ENCODE measurements at regions not wholly inside any gene's neighbourhood (a gene's known extent, or its start where the extent isn't known, plus 50 kb on each side); places are given as distances from the start of the nearest gene placed in this dataset.

DNA sequence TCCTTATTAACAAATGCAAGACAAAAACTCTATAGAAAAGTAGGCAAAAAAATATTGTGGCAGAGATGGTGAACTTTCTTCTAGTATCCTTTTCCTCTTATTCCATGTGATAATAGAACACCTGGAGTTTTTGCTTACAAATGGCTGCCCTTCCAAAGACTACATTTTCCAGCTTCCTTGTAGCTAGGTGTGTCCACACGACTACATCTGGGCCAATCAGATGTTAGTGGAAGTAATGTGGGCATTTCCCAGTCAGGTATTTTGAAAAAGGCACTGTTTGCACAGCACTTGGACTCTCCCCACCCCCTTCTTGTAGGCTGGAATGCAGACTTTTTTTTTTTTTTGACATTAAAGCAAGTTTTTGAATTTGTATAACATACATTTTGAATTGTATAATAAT lies 105.5 kb upstream of the TBX20 start:
- TF ChIP-seq, protein P1, sequence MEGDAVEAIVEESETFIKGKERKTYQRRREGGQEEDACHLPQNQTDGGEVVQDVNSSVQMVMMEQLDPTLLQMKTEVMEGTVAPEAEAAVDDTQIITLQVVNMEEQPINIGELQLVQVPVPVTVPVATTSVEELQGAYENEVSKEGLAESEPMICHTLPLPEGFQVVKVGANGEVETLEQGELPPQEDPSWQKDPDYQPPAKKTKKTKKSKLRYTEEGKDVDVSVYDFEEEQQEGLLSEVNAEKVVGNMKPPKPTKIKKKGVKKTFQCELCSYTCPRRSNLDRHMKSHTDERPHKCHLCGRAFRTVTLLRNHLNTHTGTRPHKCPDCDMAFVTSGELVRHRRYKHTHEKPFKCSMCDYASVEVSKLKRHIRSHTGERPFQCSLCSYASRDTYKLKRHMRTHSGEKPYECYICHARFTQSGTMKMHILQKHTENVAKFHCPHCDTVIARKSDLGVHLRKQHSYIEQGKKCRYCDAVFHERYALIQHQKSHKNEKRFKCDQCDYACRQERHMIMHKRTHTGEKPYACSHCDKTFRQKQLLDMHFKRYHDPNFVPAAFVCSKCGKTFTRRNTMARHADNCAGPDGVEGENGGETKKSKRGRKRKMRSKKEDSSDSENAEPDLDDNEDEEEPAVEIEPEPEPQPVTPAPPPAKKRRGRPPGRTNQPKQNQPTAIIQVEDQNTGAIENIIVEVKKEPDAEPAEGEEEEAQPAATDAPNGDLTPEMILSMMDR (IDR thresholded peaks at IDR 0.05), result no peak
- TF ChIP-seq EZH2phosphoT487 (IDR thresholded peaks at IDR 0.05), result no peak
- no peak for TF ChIP-seq EZH2 (IDR thresholded peaks at IDR 0.05)

Measured in neural progenitor cell (in vitro differentiated cells).